OCI-LY3 (cell line): ENCODE measurements at regions not wholly inside any gene's neighbourhood (a gene's known extent, or its start where the extent isn't known, plus 50 kb on each side); places are given as distances from the start of the nearest gene placed in this dataset.

Experiments used
- CTCF ChIP-seq: fragments of 200-600, 300-600 bp; sonication (generic); IDR thresholded peaks from 2 replicates; pipeline ENCODE4 v1.5.1; 2014; ENCODE audit warnings: antibody characterized with exemption, low read length, low read depth
- EZH2phosphoT487 ChIP-seq: fragments of 200-600 bp; shearing (Covaris generic); IDR thresholded peaks from 2 replicates; pipeline ENCODE4 v1.6.1; 2018; ENCODE audit warnings: antibody characterized with exemption, mixed run types, low read depth

GRCh38 chr2:182621191-182621590 is 94.9 kb upstream of the DNAJC10 start:
- TF ChIP-seq CTCF (no peak), EZH2phosphoT487 (no peak)
